NCI-H1105 (cell line): ENCODE measurements at regions not wholly inside any gene's neighbourhood (a gene's known extent, or its start where the extent isn't known, plus 50 kb on each side); places are given as distances from the start of the nearest gene placed in this dataset.
"Not testable (repeated sequence)": the region's sequence is repeated elsewhere in the genome, so short reads cannot be mapped to it uniquely, and the experiment has no call there.

Experiments used
- DNase-seq: peaks from one replicate; lab custom pipeline; 2025; lab: John Stamatoyannopoulos, UW

- DNase-seq = no peak
These were observed 399.7 kb upstream of the ADGRB3 start for GRCh38 chr6:68235326-68235784.

GRCh38 chr6:68233623-68234022 is 401.5 kb upstream of the ADGRB3 start:
- no peak for DNase-seq

- DNase-seq = no peak
These were observed 405.5 kb upstream of the ADGRB3 start for GRCh38 chr6:68229566-68229965.

- DNase-seq = no peak
These were observed 408.6 kb upstream of the ADGRB3 start for GRCh38 chr6:68226460-68226859.

GRCh38 chr6:68225729-68226128 is 409.4 kb upstream of the ADGRB3 start:
- DNase-seq = no peak

GRCh38 chr6:68211242-68211795 is 423.8 kb upstream of the ADGRB3 start:
- DNase-seq = no peak

- not testable (repeated sequence) for DNase-seq
These were observed 427.5 kb upstream of the ADGRB3 start for GRCh38 chr6:68207612-68208011.

- no peak for DNase-seq
These were observed 434.2 kb upstream of the ADGRB3 start for GRCh38 chr6:68200929-68201328.

GRCh38 chr6:68197356-68197755 is 437.7 kb upstream of the ADGRB3 start:
- DNase-seq = no peak

GRCh38 chr6:68196645-68197044 is 438.4 kb upstream of the ADGRB3 start:
- no peak for DNase-seq

- not testable (repeated sequence) for DNase-seq
These were observed 439.3 kb upstream of the ADGRB3 start for GRCh38 chr6:68195753-68196152.

- no peak for DNase-seq
These were observed 440.1 kb upstream of the ADGRB3 start for GRCh38 chr6:68194846-68195478.

- no peak for DNase-seq
These were observed 442.1 kb upstream of the ADGRB3 start for GRCh38 chr6:68192988-68193387.

GRCh38 chr6:68189217-68189815 is 445.8 kb upstream of the ADGRB3 start:
- DNase-seq = no peak

- no peak for DNase-seq
These were observed 448.2 kb upstream of the ADGRB3 start for GRCh38 chr6:68186870-68187269.

GRCh38 chr6:68182386-68182785 is 452.7 kb upstream of the ADGRB3 start:
- no peak for DNase-seq

GRCh38 chr6:68181027-68181426 is 454.1 kb upstream of the ADGRB3 start:
- not testable (repeated sequence) for DNase-seq

- DNase-seq = no peak
These were observed 461.5 kb upstream of the ADGRB3 start for GRCh38 chr6:68173616-68174015.

- DNase-seq = no peak
These were observed 465.2 kb upstream of the ADGRB3 start for GRCh38 chr6:68169922-68170321.

GRCh38 chr6:68167604-68168003 is 467.5 kb upstream of the ADGRB3 start:
- DNase-seq = no peak

- DNase-seq = not testable (repeated sequence)
These were observed 474.3 kb upstream of the ADGRB3 start for GRCh38 chr6:68160812-68161211.

- no peak for DNase-seq
These were observed 474.7 kb upstream of the ADGRB3 start for GRCh38 chr6:68160348-68160747.

GRCh38 chr6:68159433-68159832 is 475.6 kb upstream of the ADGRB3 start:
- no peak for DNase-seq

- no peak for DNase-seq
These were observed 476.8 kb upstream of the ADGRB3 start for GRCh38 chr6:68158256-68158655.
